CD14-positive monocyte (primary cell): ENCODE measurements at regions not wholly inside any gene's neighbourhood (a gene's known extent, or its start where the extent isn't known, plus 50 kb on each side); places are given as distances from the start of the nearest gene placed in this dataset.

Experiments used
- DNase-seq, 3 donors: peaks; one replicate each; pipeline ENCODE4 v3.0.0-alpha.2; 2011 to 2022
- H2AFZ ChIP-seq: 2 replicates; pipeline ENCODE4 v1.6.0; 2012; ENCODE audit warnings: mild to moderate bottlenecking, low read depth, low read length, inconsistent platforms; ENCODE audit not compliant: insufficient read depth, poor library complexity, severe bottlenecking
- H3K27ac ChIP-seq, 2 donors: 1 replicate in 1 of 2; 2 replicates in 1 of 2; pipeline ENCODE4 v1.5.1; 2012 to 2013; ENCODE audit warnings: low read length in 2 of 2, control low read depth in 1 of 2, inconsistent platforms in 1 of 2, low read depth in 1 of 2, mild to moderate bottlenecking in 1 of 2
- H3K27me3 ChIP-seq, 2 donors: one replicate each; pipeline versions ENCODE4 v1.6.0 to v1.6.1; 2011 to 2013; ENCODE audit warnings: low read length in 2 of 2; ENCODE audit not compliant: control insufficient read depth in 2 of 2, insufficient read depth in 2 of 2
- H3K36me3 ChIP-seq, 2 donors: replicated peaks in 1 of 2; 1 replicate in 1 of 2; 2 replicates in 1 of 2; pipeline versions ENCODE4 v1.5.1 to v1.6.1; 2012 to 2013; ENCODE audit warnings: low read length in 2 of 2, control low read depth in 1 of 2, inconsistent platforms in 1 of 2, mild to moderate bottlenecking in 1 of 2; ENCODE audit not compliant: insufficient read depth in 2 of 2, control insufficient read depth in 1 of 2
- H3K4me1 ChIP-seq, 2 donors: 1 replicate in 1 of 2; 2 replicates in 1 of 2; pipeline versions ENCODE4 v1.5.1 to v1.6.1; 2012 to 2013; ENCODE audit warnings: low read length in 2 of 2, control low read depth in 1 of 2, inconsistent platforms in 1 of 2, mild to moderate bottlenecking in 1 of 2, moderate library complexity in 1 of 2; ENCODE audit not compliant: insufficient read depth in 2 of 2, control insufficient read depth in 1 of 2
- H3K4me2 ChIP-seq: replicated peaks from 2 replicates; pipeline ENCODE3; 2012; ENCODE audit warnings: low read length, moderate library complexity, mild to moderate bottlenecking; ENCODE audit not compliant: poor library complexity, severe bottlenecking; ENCODE audit errors: extremely low read depth
- H3K4me3 ChIP-seq, 3 experiments: fragments of 200-600 bp in 1 of 3; sonication (generic) in 1 of 3; replicated peaks in 1 of 3; 1 replicate in 2 of 3; 2 replicates in 1 of 3; pipeline ENCODE4 v1.5.1; 2011 to 2013; ENCODE audit warnings: low read length in 3 of 3, mild to moderate bottlenecking in 3 of 3, control low read depth in 2 of 3, low read depth in 2 of 3, inconsistent platforms in 1 of 3, moderate library complexity in 1 of 3
- H3K79me2 ChIP-seq: 2 replicates; pipeline ENCODE4 v1.6.0; 2012; ENCODE audit warnings: mild to moderate bottlenecking, control low read depth, inconsistent platforms, low read length, moderate library complexity; ENCODE audit not compliant: insufficient read depth
- H3K9ac ChIP-seq: 2 replicates; pipeline ENCODE4 v1.6.0; 2017; ENCODE audit warnings: low read length, mild to moderate bottlenecking; ENCODE audit not compliant: insufficient read depth, poor library complexity, severe bottlenecking
- H3K9me3 ChIP-seq, 2 donors: replicated peaks in 1 of 2; 1 replicate in 1 of 2; 2 replicates in 1 of 2; pipeline versions ENCODE4 v1.5.1 to v1.6.1; 2012 to 2013; ENCODE audit warnings: low read length in 2 of 2, control low read depth in 1 of 2; ENCODE audit not compliant: control insufficient read depth in 1 of 2, insufficient read depth in 1 of 2
- H4K20me1 ChIP-seq: 2 replicates; pipeline ENCODE4 v1.6.0; 2012; ENCODE audit warnings: mild to moderate bottlenecking, low read length, control low read depth, moderate library complexity; ENCODE audit not compliant: insufficient read depth
- H3K27ac Mint-ChIP-seq, 7 donors: one replicate each; pipeline ENCODE4 v1.8.0; 2020; ENCODE audit warnings: mild to moderate bottlenecking in 7 of 7, mixed read lengths in 7 of 7, moderate library complexity in 6 of 7, inconsistent platforms in 2 of 7
- H3K27me3 Mint-ChIP-seq, 3 donors: one replicate each; pipeline ENCODE4 v1.8.0; 2021 to 2022; ENCODE audit warnings: low read depth in 3 of 3, mild to moderate bottlenecking in 3 of 3, mixed read lengths in 3 of 3, moderate library complexity in 3 of 3, inconsistent platforms in 1 of 3
- H3K36me3 Mint-ChIP-seq, 2 donors: one replicate each; pipeline ENCODE4 v1.8.0; 2020; ENCODE audit warnings: mixed read lengths in 2 of 2, inconsistent platforms in 1 of 2, mild to moderate bottlenecking in 1 of 2
- H3K4me1 Mint-ChIP-seq: one replicate; pipeline ENCODE4 v1.8.0; 2020; ENCODE audit warnings: mild to moderate bottlenecking, mixed read lengths
- H3K4me3 Mint-ChIP-seq, 2 donors: one replicate each; pipeline ENCODE4 v1.8.0; 2020; ENCODE audit warnings: mild to moderate bottlenecking in 2 of 2, mixed read lengths in 2 of 2, moderate library complexity in 1 of 2
- H3K9me3 Mint-ChIP-seq, 7 donors: one replicate each; pipeline ENCODE4 v1.8.0; 2020 to 2022; ENCODE audit warnings: mixed read lengths in 7 of 7, mild to moderate bottlenecking in 6 of 7, moderate library complexity in 6 of 7, inconsistent platforms in 2 of 7
- CTCF ChIP-seq: fragments of 200-600 bp; IDR thresholded peaks from one replicate; pipeline ENCODE4 v1.8.0; 2022; ENCODE audit warnings: antibody characterized with exemption, mild to moderate bottlenecking
- WGBS: methylation state at CpG from one replicate; pipeline ENCODE4 v1.1.5; 2013; ENCODE audit warnings: missing lambda C conversion rate; ENCODE audit not compliant: insufficient coverage; 5-methylcytosine and 5-hydroxymethylcytosine counted together
- intact Hi-C, 2 donors: fragments of 100-400 bp; cut with micrococcal nuclease; formaldehyde crosslinking; loops; one replicate each; pipeline versions ENCODE4 v1.15.0 to v1.15.1; 2023

DNA sequence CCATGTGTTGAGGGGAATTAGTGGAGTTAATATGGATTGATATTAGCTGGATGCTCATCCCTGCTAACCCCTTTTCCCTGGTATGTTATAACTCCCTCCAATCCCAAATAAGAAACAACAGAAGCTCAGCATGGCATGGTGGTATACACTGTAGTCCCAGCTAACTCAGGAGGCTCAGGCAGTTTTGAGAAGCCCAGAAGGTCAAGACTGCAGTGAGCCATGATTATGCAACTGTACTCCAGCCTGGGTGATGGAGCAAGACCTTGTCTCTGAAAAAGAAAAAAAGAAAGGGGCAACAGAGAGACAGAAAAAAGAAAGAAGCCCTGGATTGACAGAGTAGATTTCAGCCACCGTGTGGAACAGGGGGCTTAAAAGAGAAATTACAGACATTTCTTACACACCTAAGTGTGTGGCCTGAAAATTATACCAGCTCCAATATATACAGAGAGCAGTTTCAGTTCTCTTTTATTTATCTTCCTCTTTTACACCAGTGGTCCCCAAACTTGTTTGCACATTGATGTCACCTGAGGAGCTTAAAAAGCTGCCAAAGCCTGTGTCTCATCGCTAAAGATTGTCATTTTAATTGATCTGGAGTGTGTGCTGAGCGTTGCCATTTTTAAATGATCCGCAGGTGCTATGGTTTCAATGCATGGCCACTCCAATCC lies 203.6 kb downstream of the UBE2E3 start:
- Histone ChIP-seq H3K27ac (no peak overlapping the region), H3K36me3 (no peaks in the 10 kb centered on the region), H3K4me2 (peak overlapping the region; percentile 36), H3K4me1 (peaks cover 17 to 23% of the 10 kb centered on the region in 2 donors), H3K9me3 (no peaks in the 10 kb centered on the region), H3K4me3 (no peak overlapping the region), H3K9ac (no peak overlapping the region), H3K27me3 (no peaks in the 10 kb centered on the region), H2AFZ (no peak overlapping the region), H3K79me2 (no peaks in the 10 kb centered on the region), H4K20me1 (no peaks in the 10 kb centered on the region)
- Mint-ChIP-seq H3K27me3 (peaks cover 0 to 3% (median 2%) of the 10 kb centered on the region in 3 donors), H3K4me1 (peaks cover 21% of the 10 kb centered on the region), H3K9me3 (peaks cover 0 to 4% (median 1%) of the 10 kb centered on the region in 7 donors), H3K4me3 (no peak overlapping the region), H3K27ac (peak overlapping the region in 6 of 7 donors; percentile 23 to 70 (median 52)), H3K36me3 (no peaks in the 10 kb centered on the region)
- no CpG with 5 or more reads among the region's 4 CpGs for WGBS
- DNase-seq, result peak; percentile 17 to 50 (median 39)
- intact Hi-C loops, result no loop called here
- no peak for TF ChIP-seq CTCF

DNA sequence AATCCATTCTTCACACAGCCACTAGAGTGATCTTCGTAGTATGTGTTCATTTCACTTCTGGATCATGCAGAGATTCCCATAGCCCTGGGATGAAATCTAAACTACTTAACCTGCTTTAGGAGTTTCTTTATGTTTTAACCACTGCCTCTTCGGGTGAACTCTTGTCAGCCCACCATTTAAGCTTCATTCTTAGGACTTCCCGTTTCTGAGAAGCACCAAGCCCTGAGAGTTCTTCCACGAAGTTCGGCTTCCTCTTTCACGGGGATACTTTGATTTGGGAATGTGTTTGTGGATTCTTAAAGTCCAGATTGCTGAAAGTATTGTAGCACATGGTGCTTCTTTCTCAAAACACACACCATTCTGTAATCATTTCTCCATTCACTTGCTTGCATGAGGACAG lies 205.0 kb downstream of the UBE2E3 start:
- no peak for TF ChIP-seq CTCF
- DNase-seq, result peak; percentile 12 to 30 (median 26)
- H3K4me2 ChIP-seq, result peak overlapping the region; percentile 25
- Mint-ChIP-seq H3K9me3 (peaks cover 0 to 2% (median 0%) of the 10 kb centered on the region in 7 donors), H3K27ac (no peak overlapping the region), H3K4me1 (peaks cover 21% of the 10 kb centered on the region), H3K27me3 (peaks cover 0 to 2% (median 1%) of the 10 kb centered on the region in 3 donors), H3K4me3 (peak overlapping the region in 1 of 2 donors; percentile 11), H3K36me3 (no peaks in the 10 kb centered on the region)
- no peak overlapping the region for H3K9ac ChIP-seq
- H3K79me2 ChIP-seq, result no peaks in the 10 kb centered on the region
- H3K27me3 ChIP-seq, result no peaks in the 10 kb centered on the region
- peak overlapping the region in 1 of 3 experiments; percentile 1 for H3K4me3 ChIP-seq
- H3K36me3 ChIP-seq, result no peaks in the 10 kb centered on the region
- H4K20me1 ChIP-seq, result no peaks in the 10 kb centered on the region
- H3K27ac ChIP-seq, result no peak overlapping the region
- peaks cover 17 to 23% of the 10 kb centered on the region in 2 donors for H3K4me1 ChIP-seq
- no CpG with 5 or more reads among the region's 6 CpGs for WGBS
- intact Hi-C loops, result no loop called here
- H3K9me3 ChIP-seq, result no peaks in the 10 kb centered on the region
- H2AFZ ChIP-seq, result no peak overlapping the region
